Ovary (tissue), 7 donors: ENCODE measurements at regions not wholly inside any gene's neighbourhood (a gene's known extent, or its start where the extent isn't known, plus 50 kb on each side); places are given as distances from the start of the nearest gene placed in this dataset.

Experiments
- DNase-seq, 5 donors: peaks; one replicate each; pipeline ENCODE4 v3.0.0-alpha.2; 2019 to 2020
- H3K27ac ChIP-seq, 2 donors: fragments of 200-600 bp; one replicate each; pipeline versions ENCODE4 v1.5.1 to v1.8.0; 2019 to 2022
- H3K27me3 ChIP-seq: fragments of 200-600 bp; one replicate; pipeline ENCODE4 v1.8.0; 2022
- H3K36me3 ChIP-seq: fragments of 200-600 bp; sonication (generic); one replicate; pipeline ENCODE4 v1.5.1; 2019
- H3K4me1 ChIP-seq: one replicate; pipeline ENCODE4 v1.8.1; 2013; ENCODE audit warnings: mild to moderate bottlenecking, moderate library complexity; ENCODE audit not compliant: insufficient read depth
- H3K4me3 ChIP-seq: fragments of 200-600 bp; sonication (generic); one replicate; pipeline ENCODE4 v1.5.1; 2017
- H3K9me3 ChIP-seq, 2 donors: fragments of 200-600 bp in 1 of 2; sonication (generic) in 1 of 2; one replicate each; pipeline versions ENCODE4 v1.5.1 to v1.8.1; 2013 to 2019; ENCODE audit warnings: mild to moderate bottlenecking in 1 of 2, moderate library complexity in 1 of 2
- EP300 ChIP-seq: sonication (generic); formaldehyde crosslinking; IDR thresholded peaks from one replicate; pipeline ENCODE4 v1.6.1; 2017; ENCODE audit warnings: antibody characterized with exemption
- POLR2A ChIP-seq: fragments of 450-650 bp; IDR thresholded peaks from one replicate; pipeline ENCODE4 v1.6.1; 2017; ENCODE audit warnings: antibody characterized with exemption, mild to moderate bottlenecking, moderate library complexity
- WGBS, 3 donors: extraction: QIAGEN DNeasy Blood & Tissue Kit in 1 of 3; methylation state at CpG; one replicate each; pipeline versions ENCODE4 v1.1.5 to v1.1.7; 2013 to 2017; 5-methylcytosine and 5-hydroxymethylcytosine counted together
- intact Hi-C, 4 donors: fragments of 100-400 bp; cut with DNase I; formaldehyde crosslinking; loops; one replicate each; pipeline versions ENCODE4 v1.11.0 to v1.15.1; 2022 to 2023
- TF ChIP-seq, protein P1 (sequence below), 3 donors: fragments of 450-650 bp in 2 of 3; fragments of 200-600 bp in 1 of 3; IDR thresholded peaks; one replicate each; pipeline versions ENCODE4 v1.5.1 to v1.8.0; 2016 to 2022; ENCODE audit warnings: antibody characterized with exemption in 3 of 3, mild to moderate bottlenecking in 1 of 3
- donor health status: DM: no; HTN: no; CAD: no; lungs with moderate emphysema.
- donor health status: DM: no; HTN: no; CAD: no.
- donor health status: Bipolar disorder and iron deficiency.
- donor health status: DM: no; HTN: no; CAD: no.
- donor health status: DM: yes; HTN: yes; CAD: no.

DNA sequence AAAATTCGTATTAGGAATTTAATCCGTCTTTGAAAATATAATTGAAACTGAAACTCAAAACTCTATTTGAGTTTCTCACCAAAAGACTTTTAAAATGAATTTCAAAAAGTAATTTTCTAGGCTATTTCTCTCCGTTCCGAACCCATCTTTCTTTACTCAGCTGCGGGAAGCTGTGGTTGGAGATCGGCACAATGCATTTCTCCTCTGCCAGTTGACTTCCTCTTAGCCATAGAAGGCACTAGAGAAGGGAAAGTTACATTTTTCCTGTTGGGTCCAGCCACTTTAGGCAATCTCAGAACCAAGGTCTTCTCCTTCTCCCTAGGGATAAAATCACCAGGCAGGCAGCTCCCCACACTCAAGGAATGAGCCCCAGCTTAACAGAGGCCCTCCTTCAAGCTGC lies 133.6 kb upstream of the COL1A2 start:
- Histone ChIP-seq H3K4me1 (no peaks in the 10 kb centered on the region), H3K27ac (no peak overlapping the region), H3K36me3 (no peaks in the 10 kb centered on the region), H3K4me3 (no peak overlapping the region), H3K9me3 (no peaks in the 10 kb centered on the region), H3K27me3 (no peaks in the 10 kb centered on the region)
- no peak for TF ChIP-seq EP300
- TF ChIP-seq, protein P1, sequence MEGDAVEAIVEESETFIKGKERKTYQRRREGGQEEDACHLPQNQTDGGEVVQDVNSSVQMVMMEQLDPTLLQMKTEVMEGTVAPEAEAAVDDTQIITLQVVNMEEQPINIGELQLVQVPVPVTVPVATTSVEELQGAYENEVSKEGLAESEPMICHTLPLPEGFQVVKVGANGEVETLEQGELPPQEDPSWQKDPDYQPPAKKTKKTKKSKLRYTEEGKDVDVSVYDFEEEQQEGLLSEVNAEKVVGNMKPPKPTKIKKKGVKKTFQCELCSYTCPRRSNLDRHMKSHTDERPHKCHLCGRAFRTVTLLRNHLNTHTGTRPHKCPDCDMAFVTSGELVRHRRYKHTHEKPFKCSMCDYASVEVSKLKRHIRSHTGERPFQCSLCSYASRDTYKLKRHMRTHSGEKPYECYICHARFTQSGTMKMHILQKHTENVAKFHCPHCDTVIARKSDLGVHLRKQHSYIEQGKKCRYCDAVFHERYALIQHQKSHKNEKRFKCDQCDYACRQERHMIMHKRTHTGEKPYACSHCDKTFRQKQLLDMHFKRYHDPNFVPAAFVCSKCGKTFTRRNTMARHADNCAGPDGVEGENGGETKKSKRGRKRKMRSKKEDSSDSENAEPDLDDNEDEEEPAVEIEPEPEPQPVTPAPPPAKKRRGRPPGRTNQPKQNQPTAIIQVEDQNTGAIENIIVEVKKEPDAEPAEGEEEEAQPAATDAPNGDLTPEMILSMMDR (IDR thresholded peaks at IDR 0.05), result no peak
- no peak for TF ChIP-seq POLR2A
- WGBS, 3 donors, result 93 to 96% (median 95%) methylated on average over 6 of the region's 6 CpGs
- no peak for DNase-seq
- intact Hi-C loops, result no loop called here

DNA sequence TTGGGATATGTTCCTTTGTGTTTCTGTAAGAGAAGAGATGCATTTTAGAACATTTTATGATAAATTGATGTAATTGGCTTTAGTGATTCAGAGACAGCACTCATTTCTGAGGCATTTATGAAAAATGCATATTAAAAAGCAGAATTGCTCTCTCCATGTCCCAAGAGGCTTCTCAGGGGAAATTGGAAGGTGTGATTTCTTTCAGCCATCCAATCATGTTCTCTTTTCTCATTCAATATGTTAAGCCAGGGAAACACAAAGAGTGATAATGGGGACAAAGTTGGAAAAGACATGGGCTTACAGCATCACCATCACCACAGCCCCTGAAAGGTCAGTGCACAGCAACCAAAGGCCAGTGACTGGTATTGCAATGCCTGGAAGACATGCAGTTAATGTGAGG lies 129.9 kb upstream of the COL1A2 start:
- no peaks in the 10 kb centered on the region for H3K9me3 ChIP-seq
- no peak for DNase-seq
- intact Hi-C loops, result no loop called here
- no peaks in the 10 kb centered on the region for H3K4me1 ChIP-seq
- H3K36me3 ChIP-seq, result no peaks in the 10 kb centered on the region
- no peaks in the 10 kb centered on the region for H3K27me3 ChIP-seq
- H3K27ac ChIP-seq, result no peak overlapping the region
- H3K4me3 ChIP-seq, result no peak overlapping the region
- TF ChIP-seq EP300 (no peak), POLR2A (no peak)

DNA sequence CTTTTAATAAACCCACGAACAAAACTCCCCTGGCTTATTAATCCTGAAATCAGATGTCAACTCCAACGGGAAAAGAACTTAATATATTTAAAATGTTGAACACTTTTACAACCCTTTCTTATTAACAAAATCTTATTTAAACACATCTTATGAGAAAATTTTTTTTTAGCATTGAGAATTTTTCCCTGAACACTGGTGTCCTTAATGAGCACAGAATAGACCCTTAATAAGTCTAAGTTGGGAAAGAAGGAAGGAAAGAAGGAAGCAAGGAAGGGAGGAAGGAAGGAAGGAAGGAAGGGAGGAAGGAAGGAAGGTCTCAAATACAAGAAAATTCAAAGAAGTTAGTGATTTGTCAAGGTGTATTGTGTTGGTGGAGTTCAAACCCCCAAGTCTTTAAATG lies 129.2 kb upstream of the COL1A2 start:
- no peak overlapping the region for H3K4me3 ChIP-seq
- DNase-seq, result no peak
- TF ChIP-seq POLR2A (no peak), EP300 (no peak)
- TF ChIP-seq, protein P1 (IDR thresholded peaks at IDR 0.05), result no peak
- H3K27ac ChIP-seq, result no peak overlapping the region
- no peaks in the 10 kb centered on the region for H3K9me3 ChIP-seq
- H3K27me3 ChIP-seq, result no peaks in the 10 kb centered on the region
- no peaks in the 10 kb centered on the region for H3K4me1 ChIP-seq
- no peaks in the 10 kb centered on the region for H3K36me3 ChIP-seq
- intact Hi-C loops, result no loop called here
- 89 to 94% (median 93%) methylated on average over 2 of the region's 2 CpGs for WGBS, 3 donors

DNA sequence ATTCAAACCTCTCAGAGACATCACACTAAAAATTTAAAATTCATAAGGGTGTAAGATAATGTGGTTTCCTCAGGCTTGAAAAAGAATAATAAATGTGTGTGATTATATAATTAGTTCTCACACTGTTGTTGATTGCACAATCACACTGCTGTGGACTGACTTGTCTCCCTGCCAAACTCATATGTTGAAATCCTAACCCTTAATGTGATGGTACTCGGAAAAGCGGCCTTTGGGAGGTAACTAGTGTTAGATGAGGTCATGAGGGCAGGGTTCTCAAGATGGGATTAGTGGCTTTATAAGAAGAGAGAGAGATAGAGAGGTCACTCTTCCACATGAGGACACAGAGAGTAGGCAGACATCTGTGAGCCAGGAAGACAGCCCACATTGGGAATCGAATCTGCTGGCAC lies 128.5 kb upstream of the COL1A2 start:
- H3K9me3 ChIP-seq, result no peaks in the 10 kb centered on the region
- no peaks in the 10 kb centered on the region for H3K27me3 ChIP-seq
- peak in 3 of 5 donors; percentile 24 to 67 (median 25) for DNase-seq
- no peaks in the 10 kb centered on the region for H3K4me1 ChIP-seq
- 30 to 38% (median 32%) methylated on average over 3 of the region's 3 CpGs for WGBS, 3 donors
- H3K4me3 ChIP-seq, result no peak overlapping the region
- intact Hi-C loops, result no loop called here
- no peaks in the 10 kb centered on the region for H3K36me3 ChIP-seq
- TF ChIP-seq EP300 (no peak), POLR2A (no peak)
- TF ChIP-seq, protein P1 (IDR thresholded peaks at IDR 0.05), result no peak
- H3K27ac ChIP-seq, result no peak overlapping the region

DNA sequence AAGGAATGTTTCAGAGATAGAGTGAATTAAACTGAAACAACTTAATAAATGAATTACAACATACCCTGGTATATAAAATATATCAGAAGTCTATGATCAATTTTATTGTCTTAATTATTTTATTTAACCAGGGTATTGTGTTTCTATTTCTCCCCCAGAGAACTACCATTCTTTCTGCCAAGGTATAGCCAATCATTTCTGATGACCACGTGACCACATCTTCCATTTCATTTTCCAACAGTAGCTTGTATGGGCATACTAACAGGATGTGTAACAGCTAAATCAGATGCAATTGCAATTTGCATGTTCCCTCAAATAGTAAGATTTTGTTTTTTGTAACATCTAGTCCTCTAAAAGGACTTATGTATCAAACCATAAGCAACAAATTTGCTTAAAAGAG lies 123.9 kb upstream of the COL1A2 start:
- intact Hi-C loops, result loop anchor here in 1 of 4 donors (10.0 kb wide), 1 partner anchor 376 kb away; the partner anchor contains the start of gene TFPI2
- no peaks in the 10 kb centered on the region for H3K27me3 ChIP-seq
- no peak for DNase-seq
- H3K9me3 ChIP-seq, result no peaks in the 10 kb centered on the region
- H3K27ac ChIP-seq, result no peak overlapping the region
- H3K4me3 ChIP-seq, result no peak overlapping the region
- H3K36me3 ChIP-seq, result no peaks in the 10 kb centered on the region
- TF ChIP-seq EP300 (no peak), POLR2A (no peak)
- TF ChIP-seq, protein P1 (IDR thresholded peaks at IDR 0.05), result no peak
- 87 to 91% (median 89%) methylated on average over 1 of the region's 1 CpG for WGBS, 3 donors
- H3K4me1 ChIP-seq, result no peaks in the 10 kb centered on the region
